Cardiac fibroblast (primary cell): ENCODE measurements at regions not wholly inside any gene's neighbourhood (a gene's known extent, or its start where the extent isn't known, plus 50 kb on each side); places are given as distances from the start of the nearest gene placed in this dataset.
"Not testable (repeated sequence)": the region's sequence is repeated elsewhere in the genome, so short reads cannot be mapped to it uniquely, and the experiment has no call there.

Source experiments
- DNase-seq, 2 donors: peaks; one replicate each; pipeline versions ENCODE4 v3.0.0 to v3.0.0-alpha.2; 2010; ENCODE audit warnings: low read depth in 2 of 2
- H3K4me3 ChIP-seq, 2 donors: replicated peaks in 1 of 2; 1 replicate in 1 of 2; 2 replicates in 1 of 2; pipeline ENCODE4 v1.5.1; 2011; ENCODE audit warnings: low read depth in 2 of 2, low read length in 2 of 2, mild to moderate bottlenecking in 2 of 2, moderate library complexity in 1 of 2
- TF ChIP-seq, protein P1 (sequence below): IDR thresholded peaks from one replicate; pipeline ENCODE4 v1.5.1; 2011; ENCODE audit warnings: low read depth, mild to moderate bottlenecking, low read length, inconsistent platforms

DNA sequence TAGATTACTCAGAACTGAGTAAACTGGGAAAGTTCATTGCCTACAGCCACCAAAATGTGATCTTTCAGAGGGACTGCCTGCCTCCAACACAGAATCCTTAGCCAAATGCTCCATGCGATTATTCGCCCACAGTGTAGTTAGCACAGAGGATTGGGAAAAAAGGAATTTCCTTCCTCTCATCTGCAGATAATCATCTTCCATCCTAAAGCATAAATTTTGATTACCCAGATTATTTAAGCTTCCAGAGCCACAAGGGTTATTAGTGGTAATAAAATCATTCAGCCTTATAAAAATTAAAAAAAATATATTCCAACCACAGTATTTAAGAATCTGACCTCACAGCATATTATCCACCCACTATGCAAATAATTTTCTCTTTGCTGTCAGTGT, 285.3 kb upstream of the GRAMD2B start:
- TF ChIP-seq, protein P1, sequence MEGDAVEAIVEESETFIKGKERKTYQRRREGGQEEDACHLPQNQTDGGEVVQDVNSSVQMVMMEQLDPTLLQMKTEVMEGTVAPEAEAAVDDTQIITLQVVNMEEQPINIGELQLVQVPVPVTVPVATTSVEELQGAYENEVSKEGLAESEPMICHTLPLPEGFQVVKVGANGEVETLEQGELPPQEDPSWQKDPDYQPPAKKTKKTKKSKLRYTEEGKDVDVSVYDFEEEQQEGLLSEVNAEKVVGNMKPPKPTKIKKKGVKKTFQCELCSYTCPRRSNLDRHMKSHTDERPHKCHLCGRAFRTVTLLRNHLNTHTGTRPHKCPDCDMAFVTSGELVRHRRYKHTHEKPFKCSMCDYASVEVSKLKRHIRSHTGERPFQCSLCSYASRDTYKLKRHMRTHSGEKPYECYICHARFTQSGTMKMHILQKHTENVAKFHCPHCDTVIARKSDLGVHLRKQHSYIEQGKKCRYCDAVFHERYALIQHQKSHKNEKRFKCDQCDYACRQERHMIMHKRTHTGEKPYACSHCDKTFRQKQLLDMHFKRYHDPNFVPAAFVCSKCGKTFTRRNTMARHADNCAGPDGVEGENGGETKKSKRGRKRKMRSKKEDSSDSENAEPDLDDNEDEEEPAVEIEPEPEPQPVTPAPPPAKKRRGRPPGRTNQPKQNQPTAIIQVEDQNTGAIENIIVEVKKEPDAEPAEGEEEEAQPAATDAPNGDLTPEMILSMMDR, result no peak
- peak in 1 of 2 donors; percentile 9 for DNase-seq
- H3K4me3 ChIP-seq, result no peak overlapping the region

DNA sequence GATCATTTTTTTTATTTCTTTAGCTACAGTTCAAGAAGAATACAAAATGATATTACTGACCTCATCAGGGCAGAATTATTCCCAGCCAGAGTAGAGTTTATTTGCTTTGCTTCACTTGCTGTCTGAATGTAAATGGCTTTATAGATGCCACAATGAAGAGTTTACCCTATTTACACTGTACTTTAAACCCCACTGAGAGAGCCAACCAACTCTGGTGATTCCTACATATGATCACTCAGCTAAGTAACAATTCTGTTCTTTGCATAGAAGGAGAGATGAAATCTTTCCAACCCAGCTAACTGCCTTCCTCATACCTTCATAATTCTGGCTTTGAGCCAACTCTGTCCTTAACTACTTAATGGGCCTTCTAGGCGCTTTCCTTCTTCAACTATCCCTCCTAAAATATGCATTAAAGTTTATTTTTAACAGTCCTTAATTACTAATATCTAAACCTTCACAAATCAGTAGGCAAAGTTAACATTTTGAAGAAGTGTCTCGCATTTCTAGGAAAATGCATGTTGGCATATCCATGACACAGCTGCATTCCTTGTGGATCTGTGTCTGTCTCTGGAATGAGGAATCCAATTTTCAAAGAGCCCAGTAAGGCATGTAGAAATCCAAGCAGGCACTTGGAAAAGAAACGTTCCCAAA, 284.8 kb upstream of the GRAMD2B start:
- TF ChIP-seq, protein P1, result no peak
- no peak overlapping the region for H3K4me3 ChIP-seq
- peak; percentile 22 to 38 for DNase-seq

DNA sequence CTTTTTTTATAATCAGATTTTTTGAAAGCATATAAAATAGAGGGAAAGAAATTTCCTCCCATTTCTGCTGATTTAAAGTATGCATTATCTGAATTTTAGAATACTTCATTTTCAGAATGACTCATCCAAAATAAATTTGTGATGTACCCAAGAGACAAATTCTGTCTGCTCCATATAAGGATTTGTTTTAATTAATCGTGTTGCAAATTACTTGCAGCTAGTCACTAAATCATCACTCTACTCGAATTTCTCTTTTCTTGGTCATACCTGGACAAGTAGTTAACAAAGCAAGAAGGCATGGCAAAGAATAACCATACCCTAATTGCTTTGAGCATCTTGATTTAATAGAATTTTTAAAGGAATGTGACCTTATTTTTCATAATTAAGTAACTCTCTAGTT, 284.1 kb upstream of the GRAMD2B start:
- TF ChIP-seq, protein P1, result no peak
- peak in 1 of 2 donors; percentile 33 for DNase-seq
- no peak overlapping the region for H3K4me3 ChIP-seq

DNA sequence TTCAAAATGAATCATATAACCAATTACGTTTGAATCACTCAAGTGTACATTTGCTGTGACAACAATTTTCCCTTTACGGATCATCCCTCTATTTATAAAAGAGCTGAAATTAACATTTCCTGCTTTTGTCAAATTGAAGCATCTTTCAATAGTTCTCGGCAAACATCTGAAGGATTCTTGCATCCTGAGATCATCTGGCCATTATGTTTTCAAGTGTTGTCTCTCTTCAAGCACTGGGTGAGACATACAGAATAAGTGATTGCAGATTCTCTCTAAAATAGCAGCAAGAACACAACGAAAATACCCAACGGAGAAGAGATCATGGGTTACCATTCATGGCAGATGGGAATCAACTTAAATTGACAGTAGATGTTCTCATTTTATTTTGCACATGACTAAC, 283.4 kb upstream of the GRAMD2B start:
- H3K4me3 ChIP-seq, result no peak overlapping the region
- peak in 1 of 2 donors; percentile 67 for DNase-seq
- TF ChIP-seq, protein P1, result no peak

DNA sequence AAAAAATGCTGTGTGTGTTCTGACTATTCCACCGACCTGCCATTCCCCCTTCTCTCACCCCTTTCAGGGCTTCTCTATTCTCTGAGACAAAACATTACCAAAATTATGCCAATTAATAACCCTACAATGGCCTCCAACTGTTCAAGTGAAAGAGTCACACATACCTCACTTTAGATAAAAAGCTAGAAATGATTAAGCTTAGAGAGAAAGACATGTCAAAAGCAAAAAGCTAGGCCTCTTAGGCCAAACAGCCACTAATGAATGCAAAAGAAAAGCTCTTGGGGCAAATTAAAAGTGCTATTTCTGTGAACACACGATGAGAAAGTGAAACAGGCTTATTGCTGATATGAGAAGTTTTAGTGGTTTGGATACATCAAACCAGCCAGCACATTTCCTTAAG, 279.6 kb upstream of the GRAMD2B start:
- no peak overlapping the region for H3K4me3 ChIP-seq
- TF ChIP-seq, protein P1, result no peak
- DNase-seq, result no peak

DNA sequence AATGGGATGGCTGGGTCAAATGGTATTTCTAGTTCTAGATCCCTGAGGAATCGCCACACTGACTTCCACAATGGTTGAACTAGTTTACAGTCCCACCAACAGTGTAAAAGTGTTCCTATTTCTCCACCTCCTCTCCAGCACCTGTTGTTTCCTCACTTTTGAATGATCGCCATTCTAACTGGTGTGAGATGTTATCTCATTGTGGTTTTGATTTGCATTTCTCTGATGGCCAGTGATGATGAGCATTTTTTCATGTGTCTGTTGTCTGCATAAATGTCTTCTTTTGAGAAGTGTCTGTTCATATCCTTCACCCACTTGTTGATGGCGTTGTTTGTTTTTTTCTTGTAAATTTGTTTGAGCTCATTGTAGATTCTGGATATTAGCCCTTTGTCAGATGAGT, 272.9 kb upstream of the GRAMD2B start:
- H3K4me3 ChIP-seq, DNase-seq: not testable (repeated sequence)

DNA sequence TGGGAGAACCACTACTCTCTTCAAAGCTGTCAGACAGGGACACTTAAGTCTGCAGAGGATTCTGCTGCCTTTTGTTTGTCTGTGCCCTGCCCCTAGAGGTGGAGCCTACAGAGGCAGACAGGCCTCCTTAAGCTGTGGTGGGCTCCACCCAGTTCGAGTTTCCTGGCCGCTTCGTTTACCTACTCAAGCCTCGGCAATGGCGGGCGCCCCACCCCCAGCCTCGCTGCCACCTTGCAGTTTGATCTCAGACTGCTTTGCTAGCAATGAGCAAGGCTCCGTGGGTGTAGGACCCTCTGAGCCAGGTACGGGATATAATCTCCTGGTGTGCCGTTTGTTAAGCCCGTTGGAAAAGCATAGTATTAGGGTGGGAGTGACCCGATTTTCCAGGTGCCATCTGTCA, 267.9 kb upstream of the GRAMD2B start:
- not testable (repeated sequence) for DNase-seq, H3K4me3 ChIP-seq

DNA sequence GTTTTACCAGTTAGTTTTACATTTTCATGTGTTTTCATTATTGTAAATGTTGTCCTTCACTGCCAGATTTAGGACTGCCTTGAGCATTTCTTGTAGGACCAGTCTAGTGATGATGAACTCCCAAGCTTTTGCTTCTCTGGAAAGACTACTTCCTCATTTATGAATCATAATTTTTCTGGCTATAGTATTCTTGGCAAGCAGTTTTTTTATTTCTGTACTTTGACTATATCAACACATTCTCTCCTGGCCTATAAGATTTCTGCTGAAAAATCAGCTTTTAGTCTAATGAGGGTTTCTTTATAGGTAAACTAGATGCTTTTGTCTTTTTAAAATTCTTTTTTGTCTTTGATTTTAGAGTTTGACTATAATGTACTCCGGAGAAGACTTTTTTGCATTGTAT, 256.8 kb upstream of the GRAMD2B start:
- no peak overlapping the region for H3K4me3 ChIP-seq
- DNase-seq, result no peak
- TF ChIP-seq, protein P1, result no peak
